Stimulated activated CD4-positive, alpha-beta T cell treated with anti-CD3 and anti-CD28 coated beads, Interleukin-4, amount 100 ng/mL, for 1 hour (primary cell): ENCODE measurements at regions not wholly inside any gene's neighbourhood (a gene's known extent, or its start where the extent isn't known, plus 50 kb on each side); places are given as distances from the start of the nearest gene placed in this dataset.
"Not testable (repeated sequence)": the region's sequence is repeated elsewhere in the genome, so short reads cannot be mapped to it uniquely, and the experiment has no call there.

Source experiments
- DNase-seq: peaks from one replicate; pipeline ENCODE4 v3.0.0-alpha.2; 2020

- not testable (repeated sequence) for DNase-seq
These were observed 112.6 kb downstream of the CRLF3 start for GRCh38 chr17:30711626-30712507.

- DNase-seq, result not testable (repeated sequence)
These were observed 113.3 kb downstream of the CRLF3 start for GRCh38 chr17:30711176-30711575.

DNA sequence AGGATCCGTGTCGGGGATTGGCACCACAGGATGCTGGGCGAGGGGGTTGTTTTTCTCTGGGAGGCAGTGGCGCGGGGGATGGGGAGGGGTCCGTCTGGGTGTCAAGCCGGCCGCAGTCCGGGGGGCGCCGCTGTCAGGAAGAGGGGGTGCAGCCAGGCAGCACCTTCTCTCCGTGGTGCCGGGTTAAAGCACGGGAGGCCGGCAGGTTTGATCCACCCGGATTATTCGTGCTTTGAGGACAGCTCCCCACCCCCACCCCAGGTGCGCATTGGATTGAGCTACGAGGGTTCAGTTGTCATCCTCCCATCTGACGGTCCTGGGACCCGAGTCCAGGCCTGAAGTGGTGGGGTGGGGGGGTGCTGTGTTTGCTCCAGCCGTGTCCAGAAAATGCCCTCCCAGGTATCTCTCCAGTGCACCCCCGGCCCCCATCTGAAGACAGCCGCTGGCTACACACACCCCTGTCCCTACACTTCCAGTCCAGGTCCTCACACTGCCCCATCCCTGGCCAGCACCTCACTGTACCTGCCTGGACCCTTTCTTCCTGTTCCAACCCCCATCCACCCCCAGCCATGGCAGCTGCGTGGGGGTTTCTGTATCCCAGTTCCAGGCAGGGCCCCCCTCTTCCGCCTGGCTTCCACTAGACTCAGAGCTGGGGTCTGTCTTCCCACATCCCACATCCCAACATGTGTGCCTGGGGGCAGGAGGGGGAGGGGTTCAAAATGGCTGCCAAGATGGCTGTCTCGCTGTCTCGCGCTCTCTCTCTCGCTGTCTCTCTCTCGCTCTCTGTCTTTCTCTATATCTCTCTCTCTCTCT is 114.0 kb downstream of the CRLF3 start:
- not testable (repeated sequence) for DNase-seq

GRCh38 chr17:30709561-30710275 is 114.8 kb downstream of the CRLF3 start:
- peak; percentile 37 for DNase-seq

DNA sequence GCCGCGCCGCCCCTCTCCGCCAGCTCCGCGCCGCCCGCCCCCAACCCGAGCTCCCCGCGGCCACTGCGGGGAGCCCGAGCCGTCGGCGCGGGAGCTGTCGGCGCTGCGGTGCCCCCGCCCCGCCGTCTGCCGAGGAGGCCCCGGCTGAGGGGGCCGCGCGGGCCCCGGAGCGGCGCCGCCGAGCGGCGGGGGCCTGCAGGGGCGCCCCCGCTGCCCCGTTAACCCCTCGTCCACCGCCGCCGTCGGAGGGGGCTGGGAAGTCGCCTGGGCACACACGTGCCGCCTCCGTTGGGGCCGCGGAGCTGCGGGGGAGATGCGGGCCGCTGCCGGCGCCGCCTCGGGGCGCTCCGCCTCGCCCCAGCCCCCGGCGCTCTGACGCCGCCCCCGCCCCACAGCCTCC is 115.4 kb downstream of the CRLF3 start:
- DNase-seq, result peak; percentile 34

- DNase-seq, result peak; percentile 72
These were observed 116.0 kb downstream of the CRLF3 start for GRCh38 chr17:30708241-30709078.

- DNase-seq, result not testable (repeated sequence)
These were observed 116.7 kb downstream of the CRLF3 start for GRCh38 chr17:30707724-30708240.

GRCh38 chr17:30706461-30707335 is 117.8 kb downstream of the CRLF3 start:
- DNase-seq, result not testable (repeated sequence)

DNA sequence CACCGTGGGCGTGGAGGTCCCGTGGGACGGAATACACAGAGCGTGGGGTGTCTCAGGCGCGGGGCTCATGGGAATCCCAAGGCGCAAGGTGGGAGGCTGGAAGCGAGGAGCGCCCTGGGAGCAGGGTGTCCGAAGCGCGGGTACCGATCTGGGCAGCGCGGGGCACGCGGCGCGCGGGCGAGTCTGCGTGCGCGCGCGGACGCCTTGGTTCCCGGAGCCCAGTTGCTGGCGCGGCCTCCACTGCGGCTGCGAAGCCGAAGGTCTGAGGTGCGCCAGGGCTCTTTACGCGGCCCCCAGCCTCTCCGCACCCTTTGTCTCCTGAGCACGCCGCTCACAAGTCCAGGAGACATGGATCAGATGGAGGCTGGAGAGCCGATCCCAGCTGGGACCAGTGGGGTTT is 118.5 kb downstream of the CRLF3 start:
- DNase-seq, result not testable (repeated sequence)

- no peak for DNase-seq
These were observed 122.9 kb downstream of the CRLF3 start for GRCh38 chr17:30701498-30701989.

- DNase-seq, result not testable (repeated sequence)
These were observed 123.7 kb downstream of the CRLF3 start for GRCh38 chr17:30700833-30701232.

DNA sequence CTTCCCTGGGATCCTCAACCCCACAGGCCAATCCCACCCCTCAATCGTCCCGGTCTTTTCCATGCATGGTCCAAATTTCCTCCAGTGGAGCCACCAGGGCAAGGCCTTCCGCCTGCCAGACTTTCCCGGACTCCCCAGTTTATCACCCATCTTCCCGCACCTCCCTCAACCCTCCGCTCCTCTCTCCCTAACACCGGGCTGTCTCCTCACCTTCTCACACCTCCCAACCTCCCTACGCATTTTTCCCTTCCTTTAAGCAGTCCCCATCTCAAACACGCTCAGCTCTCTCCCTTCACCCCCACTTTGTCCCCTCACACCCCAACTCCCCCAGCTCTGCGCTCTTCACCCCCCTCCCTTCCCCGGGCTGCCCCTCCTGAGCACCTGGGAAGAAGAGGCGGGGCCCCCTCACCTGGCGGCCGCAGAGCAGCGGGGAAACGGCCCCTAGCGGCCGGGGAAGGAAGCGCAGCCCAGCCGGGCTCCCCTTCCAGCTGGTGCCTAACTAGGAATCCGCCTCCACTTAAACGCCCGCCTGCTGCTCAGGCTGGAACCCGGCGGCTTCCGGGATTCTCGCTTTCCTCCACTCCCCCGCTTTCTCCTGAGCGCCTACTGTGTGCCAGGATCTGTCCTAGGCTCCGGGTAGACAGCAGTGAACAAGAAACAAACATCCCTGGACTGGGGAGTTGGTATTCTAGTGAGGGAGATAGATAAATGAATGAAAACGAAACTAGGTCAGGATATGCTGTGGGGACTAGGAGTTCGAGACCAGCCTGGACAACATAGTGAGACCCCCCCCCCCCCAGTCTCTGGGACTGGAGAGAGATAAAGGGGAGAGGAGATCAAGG is 126.7 kb downstream of the CRLF3 start:
- peak; percentile 76 for DNase-seq

GRCh38 chr17:30696234-30696633 is 128.3 kb downstream of the CRLF3 start:
- no peak for DNase-seq

DNA sequence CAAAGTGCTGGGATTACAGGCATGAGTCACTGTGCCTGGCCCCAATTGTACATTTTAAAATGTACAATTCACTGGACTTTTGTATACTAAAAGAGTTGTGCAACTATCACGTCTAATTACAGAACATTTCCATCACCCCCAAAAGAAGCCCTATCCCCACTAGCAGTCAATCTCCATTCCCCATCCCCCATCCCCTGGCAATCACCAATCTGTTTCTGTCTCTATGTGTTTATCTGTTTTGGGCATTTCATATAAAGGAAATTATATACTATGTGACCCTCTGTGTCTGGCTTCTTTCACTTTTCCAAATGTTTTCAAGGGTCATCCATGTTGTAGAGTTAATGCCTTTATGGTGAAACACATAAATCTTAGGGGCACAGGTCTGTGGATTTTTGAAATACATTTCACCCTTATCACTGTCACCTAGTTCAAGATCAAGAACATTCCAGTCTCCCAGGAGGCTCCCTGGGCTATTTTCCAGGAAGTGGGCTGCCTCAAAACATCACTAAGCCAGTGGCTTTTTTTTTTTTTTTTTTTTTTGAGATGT is 129.2 kb downstream of the CRLF3 start:
- DNase-seq, result not testable (repeated sequence)

GRCh38 chr17:30693772-30694171 is 130.7 kb downstream of the CRLF3 start:
- peak; percentile 44 for DNase-seq

- not testable (repeated sequence) for DNase-seq
These were observed 135.1 kb downstream of the CRLF3 start for GRCh38 chr17:30689266-30690000.

DNA sequence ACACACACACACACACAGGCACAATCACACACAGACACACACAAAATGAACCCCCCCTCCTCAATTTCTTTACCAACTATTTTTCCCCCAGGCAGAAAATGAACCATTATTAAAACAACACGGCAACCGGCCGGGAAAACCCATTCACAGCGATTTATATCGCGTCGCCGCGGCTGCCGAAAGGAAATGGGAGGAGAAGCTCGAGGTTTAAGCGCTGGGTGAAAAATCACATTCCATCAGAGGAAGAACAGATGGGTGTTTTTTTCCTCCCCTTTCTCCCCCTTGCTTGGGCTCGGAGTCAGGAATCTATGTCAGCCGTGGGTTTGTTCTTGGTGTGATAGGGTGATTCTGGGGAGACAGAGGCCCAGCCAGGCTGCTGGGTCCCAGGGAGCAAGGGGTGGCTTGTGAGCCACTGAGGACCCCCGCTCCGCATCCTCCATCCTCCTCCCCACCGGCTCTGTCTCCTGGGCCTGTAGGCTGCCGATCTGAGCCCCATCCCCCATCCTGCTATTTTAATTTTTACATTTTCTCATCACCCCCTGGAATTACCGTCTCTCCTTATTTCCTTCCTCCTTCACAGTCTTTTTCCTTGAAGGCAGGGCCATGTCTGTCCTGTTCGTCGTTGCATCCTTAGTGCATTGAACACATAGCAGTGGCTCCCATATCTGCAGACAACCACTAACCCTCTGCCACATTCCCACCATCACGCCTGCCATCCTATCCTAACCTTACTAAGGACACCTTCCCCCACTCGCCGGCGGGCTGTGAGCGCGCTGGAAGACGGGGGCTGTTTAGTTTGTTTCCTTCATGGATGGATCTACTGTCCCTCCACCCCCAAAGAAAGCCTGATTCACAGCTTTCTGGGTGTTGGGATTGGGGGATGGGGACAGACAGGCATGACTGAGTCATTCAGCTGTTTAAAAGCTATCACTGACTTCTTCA is 137.7 kb downstream of the CRLF3 start:
- DNase-seq, result not testable (repeated sequence)
